ENCODE measurements at regions not wholly inside any gene's neighbourhood (a gene's known extent, or its start where the extent isn't known, plus 50 kb on each side); places are given as distances from the start of the nearest gene placed in this dataset.
A peak's percentile ranks its signal among the peaks of the same experiment; 100 is the strongest.
"Not testable (repeated sequence)": the region's sequence is repeated elsewhere in the genome, so short reads cannot be mapped to it uniquely, and the experiment has no call there.

- peaks cover 7% of the 10 kb centered on the region for H3K4me1 Mint-ChIP-seq (ENCODE audit: unreplicated experiment)
- no peaks in the 10 kb centered on the region for H3K36me3 Mint-ChIP-seq (ENCODE audit: low read depth, unreplicated experiment)
- H3K9me3 Mint-ChIP-seq (ENCODE audit: unreplicated experiment): no peaks in the 10 kb centered on the region
- no peak for TF ChIP-seq CTCF (IDR thresholded peaks at IDR 0.05; ENCODE audit: unreplicated experiment)
- H3K27ac Mint-ChIP-seq (ENCODE audit: unreplicated experiment): no peak overlapping the region
- peaks cover 6% of the 10 kb centered on the region for H3K27me3 Mint-ChIP-seq (ENCODE audit: unreplicated experiment)
- no peak for DNase-seq (ENCODE audit: low spot score)
- no peak overlapping the region for H3K4me3 Mint-ChIP-seq (ENCODE audit: unreplicated experiment)
Observed at GRCh38 chr6:73978330-73978729, 282.3 kb downstream of the CD109 start.

DNA sequence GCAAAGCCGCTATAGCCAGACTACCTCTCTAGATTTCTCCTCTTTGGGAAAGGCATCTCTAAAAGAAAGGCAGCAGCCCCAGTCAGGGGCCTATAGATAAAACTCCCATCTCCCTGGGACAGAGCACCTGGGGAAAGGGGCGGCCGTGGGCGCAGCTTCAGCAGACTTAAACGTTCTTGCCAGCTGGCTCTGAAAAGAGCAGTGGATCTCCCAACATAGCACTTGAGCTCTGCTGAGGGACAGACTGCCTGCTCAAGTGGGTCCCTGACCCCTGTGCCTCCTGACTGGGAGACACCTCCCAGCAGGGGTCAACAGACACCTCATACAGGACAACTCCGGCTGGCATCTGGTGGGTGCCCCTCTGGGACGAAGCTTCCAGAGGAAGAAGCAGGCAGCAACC, 276.5 kb downstream of the CD109 start:
- not testable (repeated sequence) for DNase-seq (ENCODE audit: low spot score); H3K4me1 Mint-ChIP-seq (ENCODE audit: unreplicated experiment); H3K27ac Mint-ChIP-seq (ENCODE audit: unreplicated experiment); H3K4me3 Mint-ChIP-seq (ENCODE audit: unreplicated experiment); H3K27me3 Mint-ChIP-seq (ENCODE audit: unreplicated experiment); H3K36me3 Mint-ChIP-seq (ENCODE audit: low read depth, unreplicated experiment); H3K9me3 Mint-ChIP-seq (ENCODE audit: unreplicated experiment)

DNA sequence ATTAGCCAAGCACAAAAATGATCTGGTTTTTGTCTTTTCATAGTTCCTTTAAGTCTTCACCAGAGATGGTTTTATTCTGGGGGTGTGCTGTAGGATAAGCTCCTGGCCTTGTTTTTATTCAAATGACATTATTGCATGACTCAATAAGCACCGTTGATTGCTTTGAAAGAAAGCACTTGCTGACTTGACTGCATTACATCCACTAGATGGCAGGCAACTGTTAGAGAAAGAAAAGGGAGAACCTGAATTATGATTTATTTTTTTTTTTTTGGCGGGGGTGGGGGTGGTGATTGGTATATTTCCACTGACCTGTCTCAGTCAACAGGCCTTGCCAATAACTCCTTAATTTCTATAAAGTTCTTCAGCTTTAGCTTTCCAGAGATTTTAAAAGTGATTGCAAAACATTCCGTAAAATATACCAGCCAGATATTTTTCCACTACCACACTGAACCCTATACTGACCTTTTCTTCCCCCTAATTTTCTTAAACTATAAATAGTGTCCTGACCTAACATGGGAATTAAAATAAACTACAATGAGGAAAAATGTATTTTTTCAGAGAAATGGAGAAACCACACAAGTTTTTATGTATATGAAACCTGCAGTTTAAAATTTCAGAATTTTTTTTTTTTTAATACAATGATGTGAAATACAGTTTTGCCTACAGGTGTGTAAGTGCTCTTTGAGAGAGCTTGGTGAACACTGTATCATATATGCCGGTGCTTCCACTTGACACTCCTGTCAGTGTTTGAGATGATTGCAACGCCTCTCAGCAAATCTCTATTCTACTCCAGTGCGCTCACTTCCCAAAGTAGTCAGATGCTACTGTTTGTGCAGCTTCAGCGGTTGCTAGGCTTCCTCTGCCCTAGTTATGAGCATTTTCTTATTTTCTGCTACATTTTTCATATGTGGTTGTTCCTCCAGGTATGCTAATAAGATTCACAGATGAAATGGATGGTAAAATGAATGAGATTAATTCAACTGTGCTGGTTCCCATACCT, 274.3 kb downstream of the CD109 start:
- H3K36me3 Mint-ChIP-seq (ENCODE audit: low read depth, unreplicated experiment): no peaks in the 10 kb centered on the region
- no peak overlapping the region for H3K4me3 Mint-ChIP-seq (ENCODE audit: unreplicated experiment)
- DNase-seq (ENCODE audit: low spot score): no peak
- H3K9me3 Mint-ChIP-seq (ENCODE audit: unreplicated experiment): no peaks in the 10 kb centered on the region
- no peak overlapping the region for H3K27ac Mint-ChIP-seq (ENCODE audit: unreplicated experiment)
- no peaks in the 10 kb centered on the region for H3K27me3 Mint-ChIP-seq (ENCODE audit: unreplicated experiment)
- H3K4me1 Mint-ChIP-seq (ENCODE audit: unreplicated experiment): peaks cover 3% of the 10 kb centered on the region
- TF ChIP-seq CTCF (IDR thresholded peaks at IDR 0.05; ENCODE audit: unreplicated experiment): peak; percentile 75

DNA sequence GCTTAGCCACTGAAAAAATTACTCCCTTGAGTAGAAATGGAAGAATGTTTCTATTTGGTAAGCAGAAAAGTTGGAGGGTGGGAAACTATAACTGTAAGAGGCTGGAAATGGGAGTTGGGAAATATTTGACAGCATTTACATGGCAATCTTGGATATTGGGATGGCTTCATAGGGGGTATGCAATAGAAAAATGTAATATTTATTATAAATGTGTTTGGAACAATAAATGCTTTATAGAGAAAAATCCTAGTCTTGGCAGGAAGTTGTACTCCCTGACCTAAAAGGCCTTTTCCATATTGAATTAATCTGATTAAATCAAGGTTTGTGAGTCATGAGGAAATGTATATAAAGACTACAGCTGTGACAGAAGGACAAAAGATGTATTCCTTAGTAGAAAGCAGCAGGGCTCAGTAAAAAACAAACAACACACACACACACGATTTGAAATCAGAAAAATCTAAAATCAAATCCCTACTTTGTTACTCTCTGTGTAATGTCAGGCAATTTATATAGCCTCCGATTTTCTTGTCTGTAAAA, 272.3 kb downstream of the CD109 start:
- H3K4me3 Mint-ChIP-seq (ENCODE audit: unreplicated experiment): no peak overlapping the region
- DNase-seq (ENCODE audit: low spot score): no peak
- TF ChIP-seq CTCF (IDR thresholded peaks at IDR 0.05; ENCODE audit: unreplicated experiment): no peak
- H3K4me1 Mint-ChIP-seq (ENCODE audit: unreplicated experiment): peaks cover 3% of the 10 kb centered on the region
- no peak overlapping the region for H3K27ac Mint-ChIP-seq (ENCODE audit: unreplicated experiment)
- no peaks in the 10 kb centered on the region for H3K27me3 Mint-ChIP-seq (ENCODE audit: unreplicated experiment)
- no peaks in the 10 kb centered on the region for H3K9me3 Mint-ChIP-seq (ENCODE audit: unreplicated experiment)
- no peaks in the 10 kb centered on the region for H3K36me3 Mint-ChIP-seq (ENCODE audit: low read depth, unreplicated experiment)

GRCh38 chr6:73965539-73966029, 269.6 kb downstream of the CD109 start:
- Mint-ChIP-seq H3K4me3 (ENCODE audit: unreplicated experiment) (no peak overlapping the region), H3K27me3 (ENCODE audit: unreplicated experiment) (no peaks in the 10 kb centered on the region), H3K4me1 (ENCODE audit: unreplicated experiment) (peaks cover 3% of the 10 kb centered on the region), H3K36me3 (ENCODE audit: low read depth, unreplicated experiment) (no peaks in the 10 kb centered on the region), H3K27ac (ENCODE audit: unreplicated experiment) (no peak overlapping the region), H3K9me3 (ENCODE audit: unreplicated experiment) (no peaks in the 10 kb centered on the region)
- no peak for TF ChIP-seq CTCF (IDR thresholded peaks at IDR 0.05; ENCODE audit: unreplicated experiment)
- no peak for DNase-seq (ENCODE audit: low spot score)

Measured in endothelial cell (in vitro differentiated cells).